ENCODE measurements at regions not wholly inside any gene's neighbourhood (a gene's known extent, or its start where the extent isn't known, plus 50 kb on each side); places are given as distances from the start of the nearest gene placed in this dataset.

DNA sequence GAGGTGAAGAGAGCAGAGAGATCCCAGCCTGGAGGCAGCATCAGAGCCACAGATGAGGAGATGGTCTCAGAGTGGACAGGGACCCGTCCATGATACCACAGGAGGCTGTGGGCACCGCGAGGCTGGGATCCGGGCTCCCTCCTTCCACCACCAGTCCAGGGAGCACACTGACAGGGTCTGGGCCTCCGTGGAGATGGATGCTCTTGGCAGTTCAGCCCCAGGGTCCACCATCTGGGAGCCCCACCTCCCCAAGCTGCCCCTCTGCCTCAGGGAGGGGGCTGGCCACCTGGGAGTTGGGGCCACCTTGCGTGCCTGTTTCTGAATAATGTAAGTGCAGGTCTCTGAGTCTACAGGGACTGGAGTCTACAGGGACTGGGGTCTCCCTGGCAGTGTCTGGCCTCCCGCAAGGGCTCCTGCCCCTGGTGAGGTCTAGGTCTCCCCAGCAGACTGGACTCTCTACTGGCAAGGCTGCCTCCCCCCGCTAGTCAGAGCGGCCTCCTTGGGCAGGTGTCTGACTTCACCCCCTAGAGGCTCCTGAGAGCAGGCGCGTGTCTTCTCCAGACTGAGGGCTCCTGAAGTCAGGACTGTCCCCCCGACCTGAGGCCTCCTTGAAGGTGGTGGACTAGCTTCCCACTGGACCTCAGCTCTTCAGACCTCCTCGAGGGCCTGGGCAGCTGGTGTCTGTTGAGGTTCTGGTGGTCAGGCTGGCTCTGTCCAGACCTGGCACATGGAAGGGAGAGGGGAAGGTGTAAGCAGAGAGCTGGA lies 218.5 kb downstream of the PTPRU start:
- DNase-seq: no peak

DNA sequence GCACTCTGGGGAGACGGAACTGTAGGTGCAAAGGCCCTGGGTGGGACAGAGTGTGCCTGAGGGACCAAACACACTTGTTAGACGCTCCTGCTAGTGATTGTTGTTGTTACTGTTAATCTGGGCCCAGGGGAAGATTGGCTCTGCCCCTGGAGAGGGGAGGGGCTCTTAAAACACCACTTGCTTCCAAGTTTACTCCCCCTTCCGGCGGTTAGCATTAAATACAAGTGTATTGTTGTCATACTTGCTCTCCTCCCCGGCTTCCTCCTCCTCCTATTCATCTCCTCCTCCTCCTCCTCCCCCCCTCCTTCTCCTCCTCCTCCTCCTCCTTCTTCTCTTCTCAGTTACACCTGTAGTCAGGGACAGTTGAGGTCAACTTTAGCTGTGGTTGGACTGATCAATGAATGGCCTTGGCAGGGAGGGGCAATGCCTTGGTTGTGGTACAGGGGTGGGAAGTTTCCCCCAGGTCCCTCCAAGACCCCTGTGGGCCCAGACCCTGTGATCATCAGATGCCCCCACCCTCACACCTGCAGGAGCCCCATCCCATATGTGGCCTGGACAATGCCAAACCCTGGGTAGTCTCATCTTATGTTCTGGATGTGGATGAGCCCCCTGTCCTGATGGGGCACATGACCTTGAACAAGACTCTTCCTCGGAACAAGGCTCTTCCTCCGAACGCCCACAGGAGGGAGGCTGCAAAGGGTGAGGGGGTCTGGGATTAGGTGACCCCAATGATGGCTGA lies 217.3 kb downstream of the PTPRU start:
- DNase-seq: no peak

DNA sequence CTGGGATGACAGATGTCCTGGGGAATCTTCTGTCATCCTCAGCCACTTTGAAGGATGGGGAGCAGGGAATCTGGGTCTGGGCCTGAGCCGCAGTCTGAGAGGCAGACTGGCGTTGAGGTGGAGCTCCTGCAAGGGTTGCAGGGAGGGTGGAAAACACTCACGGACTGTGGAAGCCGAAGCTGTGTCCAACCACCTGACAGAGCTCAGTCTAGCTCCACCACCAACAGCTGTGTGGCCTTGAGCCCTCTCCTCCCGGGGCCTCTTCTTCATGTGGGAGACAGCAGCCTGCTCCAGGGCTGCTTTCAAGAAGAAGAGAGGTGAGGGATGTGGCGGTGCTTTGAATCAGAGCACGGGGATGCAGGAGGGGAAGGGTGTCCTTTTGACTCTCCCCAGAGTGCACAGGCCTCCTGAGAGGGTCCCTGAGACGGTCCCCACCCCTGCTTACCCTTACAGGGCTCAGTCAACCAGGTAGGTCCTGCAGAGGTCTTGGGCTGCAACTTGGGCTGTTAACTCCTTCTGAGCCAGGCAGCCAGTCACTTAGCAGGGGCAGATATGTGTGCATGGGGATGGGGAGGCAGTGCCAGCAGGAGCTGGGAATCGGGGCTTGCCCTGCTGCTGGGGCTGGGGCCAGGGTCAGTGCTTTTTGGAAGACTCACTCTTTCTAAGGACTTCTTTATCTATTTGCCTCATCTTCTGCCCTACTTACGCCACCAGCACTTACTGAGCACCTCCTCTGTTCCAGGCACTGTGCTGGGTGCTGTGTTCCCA lies 216.3 kb downstream of the PTPRU start:
- DNase-seq: no peak

DNA sequence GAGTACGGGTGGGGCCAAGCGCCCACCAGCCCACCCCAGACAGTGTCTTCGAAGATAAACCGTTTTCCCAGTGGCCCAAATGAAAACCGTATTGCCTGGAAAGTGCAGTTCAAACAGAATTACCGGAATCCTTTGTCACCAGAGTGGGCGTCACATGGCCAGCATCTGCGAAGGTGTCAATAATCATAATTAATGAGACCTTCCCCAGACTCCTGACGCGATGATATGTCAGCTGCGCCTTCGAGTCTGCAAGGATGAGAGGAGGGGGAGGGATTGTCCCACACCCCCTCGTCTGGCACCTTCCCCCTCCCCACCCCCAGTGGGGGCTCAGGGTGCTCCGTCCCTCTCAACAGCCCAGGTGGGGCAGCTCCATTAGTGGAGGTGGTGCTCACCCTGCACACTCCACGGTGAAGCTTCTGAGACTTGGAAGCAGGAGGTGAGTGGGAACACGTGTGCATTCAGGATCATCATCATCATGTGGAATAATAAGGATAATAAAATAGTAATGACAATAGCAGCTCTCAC lies 215.1 kb downstream of the PTPRU start:
- no peak for DNase-seq

DNA sequence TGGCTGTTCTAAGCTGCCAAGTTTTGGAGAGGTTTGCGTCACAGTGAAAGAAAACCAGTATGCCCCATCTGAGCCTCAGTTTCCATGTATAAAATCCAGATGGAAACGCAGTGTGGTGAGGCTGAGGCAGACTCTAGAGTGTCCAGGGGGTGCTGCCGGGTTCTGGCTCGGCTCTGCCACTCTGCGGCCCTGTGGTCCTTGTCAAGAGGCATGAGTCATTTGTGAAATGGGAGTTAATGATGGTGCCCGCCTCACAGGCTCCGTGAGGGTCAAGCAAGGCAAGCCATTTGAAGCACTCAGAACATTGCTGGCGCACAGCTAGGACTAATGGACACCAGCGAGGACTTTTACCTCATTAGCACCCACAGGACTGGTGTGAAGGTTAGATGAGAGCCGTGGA lies 214.3 kb downstream of the PTPRU start:
- DNase-seq: no peak

DNA sequence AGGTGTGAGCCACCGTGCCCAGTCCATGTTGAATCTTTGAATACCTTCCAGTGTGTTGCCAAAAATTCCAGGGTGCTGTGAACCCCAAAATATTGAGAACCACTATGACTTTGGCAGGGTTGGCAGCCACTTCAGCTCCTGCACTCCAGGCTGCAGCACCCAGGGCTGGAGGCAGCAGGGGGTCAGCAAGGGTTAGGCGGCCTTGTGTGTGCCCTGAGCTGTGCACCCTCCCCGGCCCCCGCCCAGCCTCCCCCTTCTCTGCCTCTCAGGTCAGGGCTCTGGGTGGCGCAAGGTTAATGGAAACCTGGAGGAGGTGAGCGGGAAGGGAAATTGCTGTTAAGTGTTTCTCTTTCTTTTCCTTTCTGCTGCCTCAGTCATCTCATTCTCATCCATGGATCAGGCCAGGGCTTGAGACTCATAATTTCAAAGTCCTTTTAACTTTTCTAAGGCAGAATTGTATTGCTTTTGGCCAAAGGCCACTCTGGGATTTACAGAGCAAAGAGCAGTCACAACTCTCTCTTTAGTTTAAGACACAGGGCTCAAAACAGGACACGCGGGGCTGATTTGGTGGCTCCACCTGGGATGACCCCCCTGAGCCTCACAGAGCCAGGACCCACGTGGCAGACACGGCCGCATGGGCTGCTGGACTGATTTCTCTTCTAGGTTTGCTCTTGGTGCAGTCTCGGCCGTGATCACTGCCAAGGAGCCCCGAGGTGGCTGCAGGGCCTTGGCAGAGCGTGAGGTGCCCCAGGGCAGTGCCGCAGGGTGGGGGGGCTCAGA lies 212.3 kb downstream of the PTPRU start:
- no peak for DNase-seq

DNA sequence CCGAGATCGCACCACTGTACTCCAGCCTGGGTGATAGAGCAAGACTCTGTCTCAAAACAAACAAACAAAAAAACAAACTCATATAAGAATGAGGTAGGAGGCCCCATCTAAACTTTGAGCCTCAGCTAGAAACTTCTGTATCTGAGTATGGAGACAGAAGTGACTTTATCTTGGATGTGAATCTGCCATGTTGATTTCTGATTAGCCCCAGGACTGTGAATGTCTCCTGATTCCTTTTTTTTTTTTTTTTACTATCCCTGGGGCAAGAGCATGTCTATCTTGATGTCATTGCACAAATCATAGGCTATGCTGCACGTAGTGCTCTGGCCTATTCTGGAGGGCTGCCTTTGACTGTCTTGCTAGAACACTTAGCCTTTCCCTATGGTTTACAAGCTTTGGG lies 211.0 kb downstream of the PTPRU start:
- DNase-seq: no peak

DNA sequence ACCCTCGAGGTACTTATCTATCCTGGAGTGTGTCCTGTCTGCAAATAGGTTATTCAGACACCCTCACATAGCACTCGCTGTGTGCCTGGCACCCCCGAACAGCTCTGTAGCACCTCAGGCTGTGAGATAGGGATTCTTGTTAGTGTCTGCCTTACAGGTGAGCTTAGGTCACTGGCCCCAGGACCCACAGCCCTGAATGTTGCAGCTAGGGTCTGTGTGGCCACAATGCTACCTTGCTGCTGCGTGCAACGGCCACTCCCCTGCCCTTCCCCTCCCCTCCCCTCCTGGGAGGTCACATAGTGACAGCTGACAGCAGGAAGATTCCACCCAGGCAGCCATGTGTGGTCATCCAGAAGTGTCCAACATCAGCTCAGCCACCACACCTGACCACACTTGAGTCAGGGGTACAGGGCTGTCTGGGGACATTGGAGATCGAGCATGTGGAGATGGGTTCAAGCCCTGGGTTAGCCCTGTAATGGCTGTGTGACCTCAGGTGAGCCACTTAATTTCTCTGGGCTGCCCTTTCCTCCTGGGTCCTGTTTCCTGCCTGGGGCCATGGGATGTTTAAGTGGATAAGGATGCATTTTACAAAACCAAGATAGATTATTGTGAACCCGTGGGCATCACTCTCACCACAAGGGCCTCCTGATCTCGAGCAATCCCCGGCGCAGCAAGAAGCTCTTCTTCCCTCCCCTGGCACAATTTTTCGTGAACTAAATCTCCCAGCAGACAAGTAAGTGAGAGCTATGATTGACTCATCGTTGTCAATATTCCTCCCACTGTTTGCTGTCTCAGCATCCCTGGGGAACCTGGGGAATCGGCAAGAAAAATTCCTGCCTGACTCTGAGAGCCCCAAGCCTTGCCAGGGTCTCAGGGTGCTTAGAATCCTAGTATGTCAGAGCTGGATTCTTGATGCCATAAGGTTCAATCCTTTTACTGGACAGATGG lies 208.7 kb downstream of the PTPRU start:
- DNase-seq: no peak

DNA sequence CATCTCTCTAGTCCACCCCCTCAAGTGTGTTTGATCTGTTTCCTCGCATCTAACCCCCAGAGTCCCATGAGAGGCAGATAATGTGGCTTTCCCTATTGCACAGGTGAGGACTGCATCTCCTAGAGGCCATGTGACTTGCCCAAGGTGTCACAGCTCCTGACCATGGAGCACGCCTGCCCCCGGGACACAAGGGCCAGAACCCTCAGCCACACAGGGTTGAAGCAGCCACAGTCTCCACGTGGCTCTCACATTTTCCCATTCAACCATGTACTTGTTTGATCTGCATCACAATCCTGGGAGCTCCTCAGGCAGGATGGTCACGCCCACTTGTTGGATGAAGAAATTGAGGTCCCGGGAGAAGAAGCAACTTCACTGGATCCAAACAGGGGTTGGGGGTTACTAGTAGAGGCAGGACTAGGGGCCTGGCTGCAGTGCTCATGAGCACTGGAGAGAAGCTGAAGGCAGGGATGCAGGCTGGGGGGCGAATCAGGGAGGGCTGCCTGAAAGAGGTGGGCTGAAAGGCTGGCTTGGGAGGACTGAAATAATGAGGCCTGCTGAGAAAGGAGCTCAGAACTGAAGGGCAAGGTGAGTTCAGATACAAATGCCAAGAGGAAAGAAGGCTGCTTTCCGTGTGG lies 207.9 kb downstream of the PTPRU start:
- no peak for DNase-seq

DNA sequence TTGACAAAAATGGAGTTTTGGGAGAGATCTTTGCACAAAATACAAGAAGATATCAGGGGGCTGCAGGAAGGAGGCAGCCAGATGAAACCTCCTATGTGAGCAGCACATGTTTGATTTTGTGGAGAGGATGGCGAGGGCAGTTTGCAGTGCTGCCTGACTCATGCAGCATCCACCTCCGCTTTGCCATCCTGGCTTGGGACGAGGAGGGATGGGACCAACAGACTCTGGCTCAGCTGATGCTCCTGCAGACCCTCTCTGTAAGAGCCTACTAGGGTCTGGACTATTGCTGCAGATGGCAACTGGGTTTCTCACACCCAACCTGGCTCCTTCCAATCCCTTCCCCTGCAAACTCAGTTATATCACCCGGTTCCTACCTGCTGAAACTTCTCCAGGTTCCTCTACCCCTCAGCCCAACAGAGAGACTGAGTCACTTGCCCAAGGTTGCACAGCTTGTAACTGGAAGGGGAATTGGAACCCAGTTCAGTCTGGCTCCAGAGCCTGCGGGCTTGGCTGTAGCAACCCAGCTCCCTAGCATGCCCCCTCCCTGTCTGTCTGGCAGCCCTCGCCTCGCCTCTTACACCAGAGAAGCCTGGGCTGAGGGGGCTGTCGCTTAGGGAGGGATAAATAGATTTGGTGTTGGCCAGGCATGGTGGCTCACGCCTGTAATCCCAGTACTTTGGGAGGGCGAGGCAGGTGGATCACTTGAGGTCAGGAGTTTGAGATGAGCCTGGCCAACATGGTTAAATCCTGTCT lies 205.8 kb downstream of the PTPRU start:
- DNase-seq: no peak

DNA sequence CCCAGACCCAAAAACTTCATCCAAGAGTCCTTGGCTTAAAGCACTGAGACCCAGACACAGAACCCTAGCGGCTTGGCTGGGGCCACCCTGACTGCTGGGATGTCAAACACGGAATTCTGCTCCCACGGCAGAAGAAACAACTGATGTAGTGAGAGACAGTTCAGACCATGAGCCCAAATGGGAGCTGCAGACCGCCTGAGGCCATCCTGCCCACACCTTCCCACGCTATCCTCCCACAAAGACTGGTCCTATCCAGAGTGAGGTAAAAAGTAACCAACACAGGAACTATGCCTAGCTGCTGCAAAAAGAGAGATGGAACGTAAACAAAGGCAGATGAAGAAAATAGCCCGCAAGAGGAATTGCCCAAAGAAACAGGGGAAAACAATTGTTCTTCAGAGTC lies 203.3 kb downstream of the PTPRU start:
- DNase-seq: no peak

DNA sequence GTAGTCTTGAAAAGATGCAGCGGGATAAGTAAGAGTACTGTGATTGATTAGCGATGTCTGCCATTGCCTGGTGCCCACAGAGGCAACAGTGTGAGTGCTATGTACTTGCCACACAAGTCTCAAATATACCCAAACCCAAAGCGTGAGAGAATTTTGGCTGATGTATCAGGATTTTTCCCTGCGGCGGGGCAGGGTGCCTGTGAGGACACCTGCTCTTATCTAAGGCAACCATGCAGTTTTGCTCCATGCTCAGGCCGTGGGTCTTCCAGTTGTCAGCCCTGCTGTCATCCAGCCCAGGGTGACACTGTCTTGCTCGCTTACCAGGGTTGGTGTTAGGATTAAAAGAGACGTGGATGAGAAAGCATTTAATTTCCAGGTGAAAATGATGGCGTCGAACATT lies 202.7 kb downstream of the PTPRU start:
- DNase-seq: no peak

DNA sequence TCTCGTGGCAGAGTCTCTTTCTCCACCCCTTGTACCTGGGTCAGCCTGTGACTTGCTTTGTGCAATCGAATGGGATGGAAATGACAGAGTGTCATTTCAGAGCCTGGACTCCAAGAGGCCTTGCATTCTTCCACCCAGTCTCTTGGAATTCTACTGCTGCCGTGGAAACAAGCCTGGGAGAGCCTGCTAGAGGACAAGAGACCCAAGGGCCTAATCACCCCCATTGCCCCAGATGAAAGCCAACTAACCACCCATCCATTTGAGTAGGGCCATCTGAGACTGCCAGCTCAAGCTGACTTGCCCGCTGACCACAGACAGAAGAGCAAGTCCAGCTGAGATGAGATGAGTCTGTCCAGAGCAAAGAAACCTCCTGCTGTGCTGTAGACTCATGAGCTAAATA lies 201.6 kb downstream of the PTPRU start:
- DNase-seq: no peak

DNA sequence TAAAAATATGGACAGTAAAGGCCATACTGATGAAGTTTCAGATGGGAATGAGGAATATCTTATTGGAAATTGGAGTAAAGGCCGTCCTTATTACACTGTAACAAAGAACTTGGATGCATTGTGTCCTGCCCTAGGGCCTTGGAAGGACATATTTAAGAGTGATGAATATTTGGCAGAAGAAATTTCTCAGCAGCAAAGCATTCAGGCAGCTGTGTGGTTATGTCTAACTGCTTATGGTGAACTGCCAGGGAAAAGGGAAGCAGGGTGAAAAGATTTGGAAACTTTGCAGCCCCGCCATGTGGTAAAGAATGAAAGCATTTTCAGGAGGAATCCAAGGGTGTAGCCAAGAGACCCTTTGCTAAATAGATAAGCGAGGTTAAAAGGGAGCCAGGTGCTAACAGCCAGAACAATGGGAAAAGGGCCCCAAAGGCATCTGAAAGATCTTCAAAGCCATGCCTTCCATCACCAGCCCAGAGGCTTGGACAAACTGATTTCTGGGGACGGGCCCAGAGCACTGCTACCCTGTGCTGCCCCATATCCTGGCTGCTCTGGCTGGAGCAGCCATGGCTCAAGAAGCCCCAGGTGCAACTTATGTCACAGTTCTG lies 200.0 kb downstream of the PTPRU start:
- no peak for DNase-seq

DNA sequence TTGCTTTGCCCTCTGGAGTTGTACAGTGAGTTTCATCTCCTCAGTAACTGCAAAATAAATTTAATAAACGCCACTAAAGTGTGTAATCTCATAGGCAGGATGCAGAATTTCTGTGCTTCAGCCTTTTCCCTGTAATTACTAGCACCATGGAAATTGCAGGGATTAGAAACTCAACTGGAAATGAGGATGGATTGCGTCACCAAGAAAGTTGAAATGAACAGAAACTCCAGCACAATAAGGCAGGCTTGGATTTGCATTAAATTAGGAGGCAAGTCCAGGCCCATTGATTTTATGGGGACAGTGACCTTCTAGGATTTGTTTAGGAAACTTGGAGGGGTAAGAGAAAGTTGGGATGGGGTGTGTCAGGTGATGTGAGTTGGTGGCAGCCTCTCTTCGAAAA lies 197.5 kb downstream of the PTPRU start:
- no peak for DNase-seq

DNA sequence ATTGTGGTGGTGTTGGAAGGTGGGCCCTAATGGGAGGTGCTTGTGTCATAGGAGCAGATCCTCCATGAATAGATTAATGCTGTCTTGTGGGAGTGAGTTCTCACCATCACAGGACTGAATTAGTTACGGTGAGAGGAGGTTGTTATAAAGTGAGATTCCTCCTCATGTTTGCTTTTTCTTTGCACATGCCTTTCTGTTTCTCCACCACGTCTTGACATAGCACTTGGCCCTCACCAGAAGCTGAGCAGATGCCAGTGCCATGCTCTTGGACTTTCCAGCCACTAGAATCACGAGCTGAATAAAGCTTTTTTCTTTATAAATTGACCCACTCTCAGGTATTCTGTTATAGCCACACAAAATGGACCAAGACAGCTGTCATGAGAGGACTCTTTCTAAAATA lies 194.8 kb downstream of the PTPRU start:
- DNase-seq: no peak

DNA sequence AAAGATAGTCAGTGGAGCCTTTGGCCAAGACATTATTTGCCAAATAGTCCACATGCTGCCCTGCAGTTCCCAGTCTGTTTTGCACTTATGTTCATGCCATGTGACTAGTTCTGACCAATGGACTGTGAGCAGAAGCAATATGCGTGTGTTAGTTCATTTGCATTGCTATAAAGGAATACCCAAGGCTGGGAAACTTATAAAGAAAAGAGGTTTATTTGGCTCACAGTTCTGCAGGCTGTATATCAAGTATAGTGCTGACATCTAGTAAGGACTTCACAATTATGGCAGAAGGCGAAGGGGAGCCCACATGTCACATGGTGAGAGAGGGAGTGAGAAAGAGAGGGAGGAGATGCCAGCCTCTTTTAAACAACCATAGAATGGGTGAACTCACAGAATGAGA lies 193.3 kb downstream of the PTPRU start:
- no peak for DNase-seq

DNA sequence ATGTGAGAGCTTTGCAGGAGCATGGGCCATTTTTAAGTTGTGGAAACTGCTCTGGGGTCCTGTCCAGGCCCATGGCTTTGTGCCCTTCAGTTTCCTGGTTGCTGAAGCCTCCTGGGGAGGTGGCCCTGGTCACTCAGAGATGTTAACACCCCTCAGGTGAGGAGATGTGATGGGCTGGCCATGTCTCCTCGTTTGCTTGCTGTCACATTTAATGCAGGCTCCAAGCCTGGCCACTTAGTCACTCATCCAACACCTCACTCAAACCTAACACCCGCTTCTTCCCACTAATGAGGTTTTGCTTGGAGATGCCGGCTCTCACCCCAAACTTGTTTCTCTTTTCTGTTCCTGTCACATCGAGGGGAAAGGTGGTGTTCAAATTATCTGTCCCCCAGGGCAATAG lies 192.7 kb downstream of the PTPRU start:
- no peak for DNase-seq

DNA sequence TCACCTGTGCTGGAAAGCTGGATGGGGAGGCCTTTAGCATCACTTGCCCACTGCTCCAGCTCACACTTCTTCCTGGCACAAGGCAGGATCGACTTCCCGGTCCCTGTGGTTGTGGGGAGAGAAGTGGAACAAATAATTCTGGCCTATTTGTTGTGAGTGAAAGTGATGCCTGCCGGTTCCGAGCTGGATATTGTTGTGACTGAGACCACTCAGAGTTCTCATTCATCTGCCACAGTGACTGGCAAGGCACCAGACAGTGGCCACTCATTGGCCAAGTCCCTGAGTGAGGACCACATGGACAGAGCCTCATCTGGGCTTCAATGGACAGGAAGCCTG lies 191.9 kb downstream of the PTPRU start:
- DNase-seq: no peak
